ENCODE measurements at regions not wholly inside any gene's neighbourhood (a gene's known extent, or its start where the extent isn't known, plus 50 kb on each side); places are given as distances from the start of the nearest gene placed in this dataset.

- Histone ChIP-seq H3K36me3 (no peaks in the 10 kb centered on the region), H3K27me3 (no peaks in the 10 kb centered on the region), H3K9me3 (no peaks in the 10 kb centered on the region), H3K4me3 (no peak overlapping the region), H3K4me1 (no peaks in the 10 kb centered on the region), H3K27ac (no peak overlapping the region)
- TF ChIP-seq CTCF (IDR thresholded peaks at IDR 0.05), result no peak
- DNase-seq, result no peak
- intact Hi-C loops (cut with DNase I; ENCODE audit: low total_unique reads), result no loop called here
These were observed 146.5 kb upstream of the DSEL start for GRCh38 chr18:67662996-67663395.

- no peaks in the 10 kb centered on the region for H3K27me3 ChIP-seq
- H3K36me3 ChIP-seq, result no peaks in the 10 kb centered on the region
- intact Hi-C loops (cut with DNase I; ENCODE audit: low total_unique reads), result no loop called here
- no peak for DNase-seq
- H3K27ac ChIP-seq, result no peak overlapping the region
- TF ChIP-seq CTCF (IDR thresholded peaks at IDR 0.05), result no peak
- no peaks in the 10 kb centered on the region for H3K4me1 ChIP-seq
- H3K9me3 ChIP-seq, result no peaks in the 10 kb centered on the region
- H3K4me3 ChIP-seq, result no peak overlapping the region
These were observed 145.0 kb upstream of the DSEL start for GRCh38 chr18:67661555-67661954.

- DNase-seq, result no peak
- intact Hi-C loops (cut with DNase I; ENCODE audit: low total_unique reads), result no loop called here
- H3K36me3 ChIP-seq, result no peaks in the 10 kb centered on the region
- TF ChIP-seq CTCF (IDR thresholded peaks at IDR 0.05), result no peak
- H3K4me1 ChIP-seq, result peaks cover 0 to 10% (median 0%) of the 10 kb centered on the region in 4 donors
- no peaks in the 10 kb centered on the region for H3K9me3 ChIP-seq
- H3K27ac ChIP-seq, result no peak overlapping the region
- no peaks in the 10 kb centered on the region for H3K27me3 ChIP-seq
- H3K4me3 ChIP-seq, result no peak overlapping the region
These were observed 137.6 kb upstream of the DSEL start for GRCh38 chr18:67654101-67654500.

GRCh38 chr18:67652288-67652687 lies 135.8 kb upstream of the DSEL start:
- Histone ChIP-seq H3K9me3 (no peaks in the 10 kb centered on the region), H3K4me3 (no peak overlapping the region), H3K27ac (no peak overlapping the region), H3K36me3 (no peaks in the 10 kb centered on the region), H3K4me1 (peaks cover 0 to 10% (median 0%) of the 10 kb centered on the region in 4 donors), H3K27me3 (no peaks in the 10 kb centered on the region)
- no peak for TF ChIP-seq CTCF (IDR thresholded peaks at IDR 0.05)
- intact Hi-C loops (cut with DNase I; ENCODE audit: low total_unique reads), result no loop called here
- no peak for DNase-seq

GRCh38 chr18:67651438-67651837 lies 134.9 kb upstream of the DSEL start:
- Histone ChIP-seq H3K36me3 (no peaks in the 10 kb centered on the region), H3K4me1 (peaks cover 0 to 10% (median 0%) of the 10 kb centered on the region in 4 donors), H3K27me3 (no peaks in the 10 kb centered on the region), H3K27ac (no peak overlapping the region), H3K9me3 (no peaks in the 10 kb centered on the region), H3K4me3 (no peak overlapping the region)
- peak in 1 of 2 donors; percentile 33 for DNase-seq
- intact Hi-C loops (cut with DNase I; ENCODE audit: low total_unique reads), result no loop called here
- no peak for TF ChIP-seq CTCF (IDR thresholded peaks at IDR 0.05)
